PC-3 (cell line): ENCODE measurements at regions not wholly inside any gene's neighbourhood (a gene's known extent, or its start where the extent isn't known, plus 50 kb on each side); places are given as distances from the start of the nearest gene placed in this dataset.

Experiments
- EZH2 ChIP-seq: fragments of 300-600 bp; sonication (generic); IDR thresholded peaks from one replicate; pipeline ENCODE4 v1.6.1; 2017; ENCODE audit warnings: antibody characterized with exemption, mild to moderate bottlenecking, low read length; ENCODE audit not compliant: unreplicated experiment
- EZH2phosphoT487 ChIP-seq: fragments of 300-600 bp; sonication (generic); IDR thresholded peaks from 2 replicates; pipeline ENCODE4 v1.6.1; 2018; ENCODE audit warnings: mild to moderate bottlenecking, antibody characterized with exemption, low read length, borderline replicate concordance
- TF ChIP-seq, protein P1 (sequence below): fragments of 300-600 bp; sonication (generic); conservative IDR thresholded peaks from 2 replicates; pipeline ENCODE4 v1.5.1; 2017; ENCODE audit warnings: antibody characterized with exemption, low read depth, mild to moderate bottlenecking, low read length

DNA sequence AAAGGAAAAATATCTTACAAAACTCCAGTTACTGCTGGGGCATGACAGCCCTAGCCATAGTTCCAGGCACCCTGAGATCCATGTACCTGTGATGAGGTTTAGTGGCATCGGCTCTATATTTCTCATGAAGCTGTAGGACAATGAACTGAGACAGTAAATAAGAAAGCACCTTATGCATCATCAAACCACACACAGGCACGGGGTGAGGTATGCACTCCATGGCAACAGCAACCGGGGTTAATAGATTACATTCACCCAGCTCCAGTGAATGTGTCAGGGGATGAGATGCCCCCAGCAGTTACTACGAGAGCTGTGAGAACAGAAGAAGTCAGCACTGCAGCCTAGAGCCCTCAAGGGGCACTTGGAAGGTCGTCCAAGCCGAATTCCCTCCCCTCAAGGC lies 162.0 kb upstream of the S1PR3 start:
- TF ChIP-seq EZH2: no peak
- TF ChIP-seq, protein P1, sequence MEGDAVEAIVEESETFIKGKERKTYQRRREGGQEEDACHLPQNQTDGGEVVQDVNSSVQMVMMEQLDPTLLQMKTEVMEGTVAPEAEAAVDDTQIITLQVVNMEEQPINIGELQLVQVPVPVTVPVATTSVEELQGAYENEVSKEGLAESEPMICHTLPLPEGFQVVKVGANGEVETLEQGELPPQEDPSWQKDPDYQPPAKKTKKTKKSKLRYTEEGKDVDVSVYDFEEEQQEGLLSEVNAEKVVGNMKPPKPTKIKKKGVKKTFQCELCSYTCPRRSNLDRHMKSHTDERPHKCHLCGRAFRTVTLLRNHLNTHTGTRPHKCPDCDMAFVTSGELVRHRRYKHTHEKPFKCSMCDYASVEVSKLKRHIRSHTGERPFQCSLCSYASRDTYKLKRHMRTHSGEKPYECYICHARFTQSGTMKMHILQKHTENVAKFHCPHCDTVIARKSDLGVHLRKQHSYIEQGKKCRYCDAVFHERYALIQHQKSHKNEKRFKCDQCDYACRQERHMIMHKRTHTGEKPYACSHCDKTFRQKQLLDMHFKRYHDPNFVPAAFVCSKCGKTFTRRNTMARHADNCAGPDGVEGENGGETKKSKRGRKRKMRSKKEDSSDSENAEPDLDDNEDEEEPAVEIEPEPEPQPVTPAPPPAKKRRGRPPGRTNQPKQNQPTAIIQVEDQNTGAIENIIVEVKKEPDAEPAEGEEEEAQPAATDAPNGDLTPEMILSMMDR: no peak
- TF ChIP-seq EZH2phosphoT487: no peak
